ENCODE measurements at regions not wholly inside any gene's neighbourhood (a gene's known extent, or its start where the extent isn't known, plus 50 kb on each side); places are given as distances from the start of the nearest gene placed in this dataset.

DNA sequence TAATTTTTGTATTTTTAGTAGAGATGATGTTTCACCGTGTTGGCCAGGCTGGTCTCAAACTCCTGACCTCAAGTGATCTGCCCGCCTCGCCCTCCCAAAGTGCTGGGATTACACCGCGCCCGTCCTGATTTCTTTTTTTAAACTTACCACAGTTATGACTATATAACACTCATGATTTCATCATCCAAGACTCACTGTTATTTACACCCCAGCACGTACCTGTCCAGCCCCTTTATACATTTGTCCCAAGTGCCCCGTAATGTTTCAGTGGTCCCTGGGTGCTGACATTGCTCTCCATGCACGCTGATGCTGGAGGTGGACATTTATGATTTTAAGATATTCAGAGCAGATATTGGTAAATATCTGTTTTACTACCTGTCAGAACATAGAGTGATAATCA, 219.9 kb upstream of the GMDS start:
- DNase-seq (ENCODE audit: low read depth) (no peak), FAIRE-seq (no peak)
- Histone ChIP-seq H3K27me3 (ENCODE audit: control insufficient read depth, insufficient read depth, low read length) (peaks cover 1% of the 10 kb centered on the region), H3K4me3 (ENCODE audit: low read depth, low read length) (no peak overlapping the region), H3K36me3 (ENCODE audit: control insufficient read depth, insufficient read depth, low read length) (no peaks in the 10 kb centered on the region)
- TF ChIP-seq, protein P1, sequence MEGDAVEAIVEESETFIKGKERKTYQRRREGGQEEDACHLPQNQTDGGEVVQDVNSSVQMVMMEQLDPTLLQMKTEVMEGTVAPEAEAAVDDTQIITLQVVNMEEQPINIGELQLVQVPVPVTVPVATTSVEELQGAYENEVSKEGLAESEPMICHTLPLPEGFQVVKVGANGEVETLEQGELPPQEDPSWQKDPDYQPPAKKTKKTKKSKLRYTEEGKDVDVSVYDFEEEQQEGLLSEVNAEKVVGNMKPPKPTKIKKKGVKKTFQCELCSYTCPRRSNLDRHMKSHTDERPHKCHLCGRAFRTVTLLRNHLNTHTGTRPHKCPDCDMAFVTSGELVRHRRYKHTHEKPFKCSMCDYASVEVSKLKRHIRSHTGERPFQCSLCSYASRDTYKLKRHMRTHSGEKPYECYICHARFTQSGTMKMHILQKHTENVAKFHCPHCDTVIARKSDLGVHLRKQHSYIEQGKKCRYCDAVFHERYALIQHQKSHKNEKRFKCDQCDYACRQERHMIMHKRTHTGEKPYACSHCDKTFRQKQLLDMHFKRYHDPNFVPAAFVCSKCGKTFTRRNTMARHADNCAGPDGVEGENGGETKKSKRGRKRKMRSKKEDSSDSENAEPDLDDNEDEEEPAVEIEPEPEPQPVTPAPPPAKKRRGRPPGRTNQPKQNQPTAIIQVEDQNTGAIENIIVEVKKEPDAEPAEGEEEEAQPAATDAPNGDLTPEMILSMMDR (IDR thresholded peaks at IDR 0.05; ENCODE audit: insufficient read depth, low read length, severe bottlenecking), result no peak

DNA sequence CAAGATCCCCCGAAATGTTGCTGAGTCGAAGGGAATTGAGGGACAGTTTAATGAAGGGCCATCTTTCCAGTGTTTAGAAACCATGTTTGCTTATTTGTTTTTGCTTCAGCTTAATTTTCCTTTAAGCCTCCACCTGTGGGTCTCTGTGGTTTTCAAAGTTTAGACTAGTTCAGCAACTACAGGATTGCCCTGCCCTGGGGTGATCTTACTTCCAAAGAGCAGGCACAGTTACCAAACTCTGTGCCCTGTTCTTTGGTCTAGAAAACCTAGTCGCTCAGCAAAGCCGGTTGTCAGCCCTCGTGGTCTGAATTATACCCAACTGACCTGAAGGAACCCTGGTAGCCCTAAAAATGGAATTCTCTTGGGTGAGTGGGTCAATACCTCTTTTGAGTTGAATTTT, 219.2 kb upstream of the GMDS start:
- no peaks in the 10 kb centered on the region for H3K36me3 ChIP-seq (ENCODE audit: control insufficient read depth, insufficient read depth, low read length)
- DNase-seq (ENCODE audit: low read depth), result no peak
- no peak for FAIRE-seq
- H3K27me3 ChIP-seq (ENCODE audit: control insufficient read depth, insufficient read depth, low read length), result peaks cover 1% of the 10 kb centered on the region
- TF ChIP-seq, protein P1 (IDR thresholded peaks at IDR 0.05; ENCODE audit: insufficient read depth, low read length, severe bottlenecking), result no peak
- no peak overlapping the region for H3K4me3 ChIP-seq (ENCODE audit: low read depth, low read length)

DNA sequence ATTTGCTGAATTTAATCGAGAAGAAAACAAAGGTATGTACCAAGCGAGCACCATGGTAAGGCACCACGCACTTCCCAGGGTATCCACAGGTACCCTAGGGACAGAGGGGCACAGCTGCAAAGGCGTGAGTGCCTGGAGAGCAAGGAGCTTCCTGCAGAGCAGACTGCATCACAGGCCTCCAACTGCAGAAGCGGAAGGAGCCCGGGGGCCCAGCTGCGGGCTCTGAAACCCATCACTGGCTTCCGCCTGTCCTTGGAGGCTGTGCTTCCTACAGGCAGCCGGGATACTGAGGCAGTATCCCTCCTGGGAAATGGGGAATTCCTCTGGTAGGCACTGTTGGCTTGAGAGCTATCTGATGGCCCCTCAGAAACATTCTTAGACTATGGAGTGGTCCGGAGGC, 217.4 kb upstream of the GMDS start:
- no peaks in the 10 kb centered on the region for H3K36me3 ChIP-seq (ENCODE audit: control insufficient read depth, insufficient read depth, low read length)
- TF ChIP-seq, protein P1 (IDR thresholded peaks at IDR 0.05; ENCODE audit: insufficient read depth, low read length, severe bottlenecking), result no peak
- FAIRE-seq, result no peak

DNA sequence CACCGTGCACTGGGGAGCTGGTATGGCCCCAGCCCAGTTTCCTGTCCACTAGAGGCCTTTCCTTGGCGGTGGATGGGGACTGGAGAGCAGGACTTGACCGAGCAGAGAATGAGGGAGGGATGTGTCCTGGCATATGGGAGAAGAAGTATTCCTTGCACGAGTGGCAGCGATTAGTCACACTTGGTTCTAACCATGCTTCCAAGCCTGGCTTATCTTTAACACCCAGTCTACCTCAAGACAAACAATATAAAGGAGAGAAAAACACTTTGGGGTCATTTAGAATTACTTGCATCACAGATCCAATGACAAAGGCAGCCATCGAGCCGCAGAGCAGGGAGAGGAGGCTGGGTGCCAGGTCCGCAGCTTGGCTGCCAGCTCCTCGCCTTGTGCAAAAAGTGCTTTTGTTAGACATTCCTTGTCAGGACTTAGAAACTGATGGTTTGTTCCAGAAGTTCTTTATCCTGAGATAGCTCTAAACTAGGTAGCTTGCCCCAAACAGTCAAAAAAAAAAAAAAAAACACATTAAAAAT, 214.9 kb upstream of the GMDS start:
- no peak for FAIRE-seq
- Histone ChIP-seq H3K36me3 (ENCODE audit: control insufficient read depth, insufficient read depth, low read length) (no peaks in the 10 kb centered on the region), H3K27me3 (ENCODE audit: control insufficient read depth, insufficient read depth, low read length) (no peaks in the 10 kb centered on the region), H3K4me3 (ENCODE audit: low read depth, low read length) (no peak overlapping the region)
- TF ChIP-seq, protein P1 (IDR thresholded peaks at IDR 0.05; ENCODE audit: insufficient read depth, low read length, severe bottlenecking), result no peak
- peak; percentile 5 for DNase-seq (ENCODE audit: low read depth)

More for the DNA sequence above, 217.4 kb upstream of the GMDS start:
- DNase-seq (ENCODE audit: low read depth), result no peak
- Histone ChIP-seq H3K4me3 (ENCODE audit: low read depth, low read length) (no peak overlapping the region), H3K27me3 (ENCODE audit: control insufficient read depth, insufficient read depth, low read length) (peaks cover 1% of the 10 kb centered on the region)

DNA sequence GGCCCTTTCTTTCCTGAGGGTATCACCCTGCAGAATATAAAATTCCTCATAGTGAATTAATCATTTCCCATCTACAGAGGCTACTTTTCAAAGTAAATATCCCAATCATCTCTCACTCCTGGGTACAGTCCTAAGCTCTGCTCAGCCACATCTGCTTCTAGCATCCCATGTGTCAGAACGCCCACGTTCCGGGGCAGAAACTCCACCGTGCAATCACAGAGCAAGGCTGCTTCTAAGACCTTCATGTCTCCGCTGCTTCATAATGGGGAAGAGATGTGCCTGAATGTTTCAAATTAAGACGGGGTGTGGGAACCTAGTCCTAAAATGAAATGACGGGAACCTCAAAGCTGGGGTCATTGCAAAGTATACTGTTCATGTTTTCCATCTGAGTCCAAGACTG, 208.8 kb upstream of the GMDS start:
- H3K27me3 ChIP-seq (ENCODE audit: control insufficient read depth, insufficient read depth, low read length), result no peaks in the 10 kb centered on the region
- no peak for DNase-seq (ENCODE audit: low read depth)
- peak; percentile 18 for FAIRE-seq

More for the DNA sequence above, 208.8 kb upstream of the GMDS start:
- H3K36me3 ChIP-seq (ENCODE audit: control insufficient read depth, insufficient read depth, low read length), result no peaks in the 10 kb centered on the region
- TF ChIP-seq, protein P1 (IDR thresholded peaks at IDR 0.05; ENCODE audit: insufficient read depth, low read length, severe bottlenecking), result no peak
- no peak overlapping the region for H3K4me3 ChIP-seq (ENCODE audit: low read depth, low read length)
